Right lobe of liver (tissue), 4 donors: ENCODE measurements at regions not wholly inside any gene's neighbourhood (a gene's known extent, or its start where the extent isn't known, plus 50 kb on each side); places are given as distances from the start of the nearest gene placed in this dataset.

Experiments used
- CTCF ChIP-seq, 4 donors: fragments of 200-600 bp in 3 of 4; fragments of 450-650 bp in 1 of 4; IDR thresholded peaks; one replicate each; pipeline versions ENCODE4 v1.5.1 to v1.8.0; 2016 to 2022; ENCODE audit warnings: antibody characterized with exemption in 4 of 4, mild to moderate bottlenecking in 2 of 4
- POLR2A ChIP-seq: fragments of 450-650 bp; IDR thresholded peaks from one replicate; pipeline ENCODE4 v1.6.1; 2017; ENCODE audit warnings: antibody characterized with exemption, mild to moderate bottlenecking
- donor health status: DM: no; HTN: no; CAD: no.
- donor health status: DM: no; HTN: no; CAD: no.
- donor health status: DM: no; HTN: yes; CAD: no.

- TF ChIP-seq POLR2A: no peak
- no peak for TF ChIP-seq CTCF (IDR thresholded peaks at IDR 0.05)
Observed at GRCh38 chr4:115865736-115866135, 752.3 kb upstream of the NDST4 start.
